ELR (cell line): ENCODE measurements at regions not wholly inside any gene's neighbourhood (a gene's known extent, or its start where the extent isn't known, plus 50 kb on each side); places are given as distances from the start of the nearest gene placed in this dataset.
"Not testable (repeated sequence)": the region's sequence is repeated elsewhere in the genome, so short reads cannot be mapped to it uniquely, and the experiment has no call there.

Experiments used
- DNase-seq: peaks from one replicate; pipeline ENCODE4 v3.0.0-alpha.2; 2015; ENCODE audit warnings: low read depth

- no peak for DNase-seq
Measured at GRCh38 chr5:135157421-135158313, 123.6 kb upstream of the PITX1 start.

- no peak for DNase-seq
Measured at GRCh38 chr5:135156715-135157404, 122.8 kb upstream of the PITX1 start.

- DNase-seq: no peak
Measured at GRCh38 chr5:135156337-135156714, 122.3 kb upstream of the PITX1 start.

GRCh38 chr5:135155616-135156214 is 121.7 kb upstream of the PITX1 start:
- DNase-seq: no peak

- no peak for DNase-seq
Measured at GRCh38 chr5:135154961-135155360, 120.9 kb upstream of the PITX1 start.

GRCh38 chr5:135154197-135154596 is 120.2 kb upstream of the PITX1 start:
- peak; percentile 42 for DNase-seq

- no peak for DNase-seq
Measured at GRCh38 chr5:135153661-135154060, 119.6 kb upstream of the PITX1 start.

GRCh38 chr5:135153259-135153658 is 119.2 kb upstream of the PITX1 start:
- no peak for DNase-seq

GRCh38 chr5:135151660-135152059 is 117.6 kb upstream of the PITX1 start:
- DNase-seq: not testable (repeated sequence)

GRCh38 chr5:135151256-135151655 is 117.2 kb upstream of the PITX1 start:
- no peak for DNase-seq

- DNase-seq: no peak
Measured at GRCh38 chr5:135150767-135151166, 116.7 kb upstream of the PITX1 start.

- no peak for DNase-seq
Measured at GRCh38 chr5:135149956-135150723, 116.1 kb upstream of the PITX1 start.

GRCh38 chr5:135149229-135149955 is 115.4 kb upstream of the PITX1 start:
- DNase-seq: no peak

GRCh38 chr5:135147294-135148090 is 113.5 kb upstream of the PITX1 start:
- no peak for DNase-seq

- DNase-seq: no peak
Measured at GRCh38 chr5:135145985-135146384, 112.0 kb upstream of the PITX1 start.

GRCh38 chr5:135143682-135144081 is 109.7 kb upstream of the PITX1 start:
- DNase-seq: not testable (repeated sequence)

GRCh38 chr5:135141303-135142268 is 107.6 kb upstream of the PITX1 start:
- DNase-seq: peak; percentile 32

- peak; percentile 78 for DNase-seq
Measured at GRCh38 chr5:135140446-135141204, 106.6 kb upstream of the PITX1 start.
